NCI-H2196 treated with DMSO at 0.1 percent for 48 hours (cell line): ENCODE measurements at regions not wholly inside any gene's neighbourhood (a gene's known extent, or its start where the extent isn't known, plus 50 kb on each side); places are given as distances from the start of the nearest gene placed in this dataset.
A peak's percentile ranks its signal among the peaks of the same experiment; 100 is the strongest.

Experiments used
- DNase-seq: peaks from one replicate; lab custom pipeline; 2025; ENCODE audit not compliant: unreplicated experiment; lab: John Stamatoyannopoulos, UW

DNA sequence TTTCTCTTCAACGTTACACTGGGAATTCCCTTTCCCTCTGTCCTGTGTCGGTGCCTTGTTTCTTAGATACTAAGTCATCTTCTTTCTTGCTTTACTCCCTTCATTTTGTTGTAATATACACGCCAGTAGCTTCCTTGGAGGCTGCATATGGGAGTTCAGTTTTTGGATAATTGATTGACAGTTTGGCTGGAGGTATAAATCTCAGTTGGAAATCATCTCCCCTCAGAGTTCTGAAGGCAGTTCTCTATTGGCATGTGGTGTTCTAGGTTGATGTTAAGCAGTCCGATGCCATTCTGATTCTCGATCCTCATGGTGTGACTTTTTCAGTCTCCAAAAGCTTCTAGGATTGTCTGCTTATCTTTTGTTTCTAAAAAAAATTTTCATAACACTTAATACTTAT is 152.5 kb upstream of the GLI2 start:
- no peak for DNase-seq

- DNase-seq: no peak
Observed at GRCh38 chr2:120583851-120584570, 151.7 kb upstream of the GLI2 start.

DNA sequence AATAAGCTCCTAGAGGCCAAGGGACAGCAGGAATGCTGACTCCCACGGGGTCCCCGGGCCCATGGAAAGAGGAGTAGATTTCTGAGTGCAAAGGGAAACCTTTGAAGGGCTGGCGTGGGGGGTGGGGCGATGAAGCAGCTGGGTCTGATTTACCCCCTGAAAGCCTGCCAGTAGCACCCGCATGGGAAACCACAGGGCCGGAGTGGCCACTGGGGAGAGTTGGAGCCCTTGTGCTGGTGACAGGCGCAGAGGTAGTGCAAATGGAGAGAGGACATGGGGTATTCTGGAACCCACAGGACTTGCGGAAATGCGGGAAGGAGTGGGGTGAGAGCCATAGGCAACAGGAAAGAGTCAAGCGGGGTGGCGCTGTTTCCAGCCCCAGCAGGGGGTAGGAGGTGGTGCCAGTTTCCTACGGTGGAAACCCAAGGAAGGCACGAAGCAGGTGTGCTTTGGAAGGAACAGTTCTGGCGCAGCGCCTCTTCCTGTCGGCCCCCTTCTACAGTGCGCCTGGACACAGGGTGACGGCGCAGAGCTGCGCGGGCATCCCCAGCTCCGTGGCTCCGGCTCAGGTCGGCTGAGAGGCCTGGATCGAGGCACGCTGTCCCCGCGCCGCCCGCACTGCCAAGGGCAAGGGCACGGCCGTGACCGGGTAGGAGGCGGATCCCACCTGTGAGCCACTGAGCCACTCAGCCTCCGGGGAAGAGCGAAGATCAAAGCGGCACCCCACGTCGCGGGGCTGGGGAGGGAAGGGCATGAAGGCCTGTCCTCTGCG is 149.0 kb upstream of the GLI2 start:
- no peak for DNase-seq

- no peak for DNase-seq
Observed at GRCh38 chr2:120587279-120587996, 148.2 kb upstream of the GLI2 start.

- DNase-seq: no peak
Observed at GRCh38 chr2:120587997-120588336, 147.7 kb upstream of the GLI2 start.

DNA sequence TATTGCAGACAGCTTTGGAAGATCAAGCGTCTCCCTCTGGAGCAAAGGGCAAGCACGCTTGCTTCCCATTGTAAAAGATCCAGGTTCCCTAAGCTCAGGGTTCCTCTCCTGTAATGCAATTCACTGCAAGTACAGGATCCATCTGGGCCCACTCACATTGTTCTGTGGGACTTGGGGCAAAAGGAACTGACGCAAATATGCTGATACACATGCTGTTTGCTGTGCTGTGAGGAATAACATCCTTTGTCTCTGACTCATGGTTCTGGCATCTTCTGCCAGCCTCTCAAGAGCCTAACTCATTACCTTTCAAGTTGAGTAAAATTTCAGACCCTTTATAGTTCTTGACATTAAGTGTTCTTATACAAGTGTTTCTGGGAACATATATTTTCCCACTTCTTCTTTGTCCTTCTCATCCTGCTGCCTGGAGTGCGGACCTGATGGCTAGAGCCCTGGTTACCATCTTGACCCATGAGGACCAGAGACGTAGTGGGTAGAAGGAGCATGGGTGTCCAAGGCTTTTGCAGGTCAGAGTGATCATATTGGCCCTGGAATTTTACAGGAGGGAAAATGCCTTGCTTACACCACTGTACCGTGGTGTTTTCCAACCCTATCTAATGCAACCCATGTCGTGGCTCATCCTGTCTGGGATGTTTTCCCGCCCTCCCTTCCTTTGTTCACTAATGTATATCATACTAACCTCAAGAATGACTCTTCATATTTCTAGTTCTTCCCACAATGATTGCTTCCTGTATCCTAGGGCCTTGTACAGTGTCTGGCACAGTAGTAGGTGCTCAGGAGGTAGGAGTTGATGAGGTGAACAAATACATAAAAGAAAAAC is 145.7 kb upstream of the GLI2 start:
- DNase-seq: no peak

- no peak for DNase-seq
Observed at GRCh38 chr2:120590841-120591240, 144.8 kb upstream of the GLI2 start.

- no peak for DNase-seq
Observed at GRCh38 chr2:120591572-120591971, 144.1 kb upstream of the GLI2 start.

DNA sequence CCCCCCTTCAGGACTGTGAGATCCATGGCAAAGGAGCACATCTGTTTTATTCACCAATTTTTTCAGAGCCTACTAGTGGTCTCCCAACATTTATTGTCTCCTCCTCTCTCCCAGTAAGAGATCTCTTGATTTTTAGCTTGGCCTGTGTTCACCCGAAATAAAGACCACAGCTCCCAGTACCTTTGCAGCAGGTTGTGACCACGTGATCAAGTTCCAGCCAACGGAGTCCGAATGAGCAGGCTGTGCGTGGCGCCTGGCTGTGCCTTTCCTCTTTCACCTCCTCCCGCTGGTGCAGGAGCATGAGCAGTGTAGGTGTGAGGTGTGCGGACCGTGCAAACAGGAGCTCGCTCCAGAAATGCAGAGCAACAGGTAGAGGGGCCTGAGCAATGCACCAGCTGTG is 143.6 kb upstream of the GLI2 start:
- DNase-seq: no peak

GRCh38 chr2:120593921-120594686 is 141.6 kb upstream of the GLI2 start:
- no peak for DNase-seq

GRCh38 chr2:120594856-120595685 is 140.6 kb upstream of the GLI2 start:
- DNase-seq: peak; percentile 24

GRCh38 chr2:120595739-120596138 is 139.9 kb upstream of the GLI2 start:
- no peak for DNase-seq

DNA sequence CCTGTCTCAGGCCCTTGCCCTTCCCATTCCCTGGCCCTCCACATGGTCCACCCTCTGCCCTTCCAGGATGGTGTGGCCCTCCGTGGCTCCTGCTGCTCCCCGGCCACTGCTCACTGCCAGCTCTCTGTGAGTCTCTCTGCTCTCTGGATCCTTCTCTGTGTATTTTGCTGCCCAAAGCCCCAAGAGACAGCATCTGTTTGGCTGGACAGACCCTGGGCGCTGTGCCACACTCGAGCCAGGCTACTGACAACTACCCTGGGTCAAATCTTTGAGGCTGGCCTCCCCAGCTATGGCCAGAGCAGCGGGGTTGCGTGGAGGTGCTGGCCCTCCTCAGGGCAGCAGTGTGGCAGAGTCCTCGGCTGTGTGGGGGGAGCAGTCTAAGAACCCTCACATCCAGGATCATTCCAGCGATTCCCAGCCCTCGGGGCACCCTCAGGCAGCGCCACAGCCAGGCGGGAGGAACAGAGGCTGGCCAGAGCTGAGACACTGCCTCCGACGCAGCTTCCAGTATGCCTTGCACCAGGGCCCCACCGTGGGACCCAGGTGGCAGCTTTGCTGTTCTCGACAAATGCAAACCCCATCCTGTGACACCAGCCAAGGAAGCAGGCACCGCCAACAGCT is 139.4 kb upstream of the GLI2 start:
- no peak for DNase-seq

- DNase-seq: no peak
Observed at GRCh38 chr2:120596990-120597594, 138.6 kb upstream of the GLI2 start.

DNA sequence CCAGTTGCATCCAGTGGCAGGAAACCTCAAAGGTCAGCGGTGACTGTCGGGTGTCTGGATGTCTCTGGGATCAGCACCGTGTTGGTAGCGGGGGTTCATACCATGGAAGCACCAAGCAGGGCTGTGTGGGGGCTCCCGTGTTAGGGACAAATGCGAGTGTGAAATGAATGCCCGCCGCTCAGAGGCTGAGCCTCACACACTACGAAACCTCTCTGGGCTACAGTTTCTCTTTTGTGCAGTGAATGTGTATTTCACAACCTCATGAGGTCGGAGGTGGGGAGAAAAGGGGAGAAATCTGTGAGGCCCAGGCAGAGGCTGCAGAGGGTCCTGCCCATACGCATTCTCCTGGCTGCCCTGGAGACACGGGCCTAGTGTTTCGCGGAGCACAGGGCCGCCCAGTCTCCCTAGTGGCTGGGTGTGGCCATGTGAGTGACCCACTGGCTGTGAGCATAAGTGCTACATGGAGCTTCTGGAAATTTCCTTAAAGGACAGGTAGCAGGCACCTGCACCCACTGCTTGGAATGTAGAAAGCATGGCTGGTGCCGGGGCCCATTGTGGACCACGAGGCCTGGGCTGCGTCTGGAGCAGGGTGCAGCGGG is 138.0 kb upstream of the GLI2 start:
- no peak for DNase-seq

DNA sequence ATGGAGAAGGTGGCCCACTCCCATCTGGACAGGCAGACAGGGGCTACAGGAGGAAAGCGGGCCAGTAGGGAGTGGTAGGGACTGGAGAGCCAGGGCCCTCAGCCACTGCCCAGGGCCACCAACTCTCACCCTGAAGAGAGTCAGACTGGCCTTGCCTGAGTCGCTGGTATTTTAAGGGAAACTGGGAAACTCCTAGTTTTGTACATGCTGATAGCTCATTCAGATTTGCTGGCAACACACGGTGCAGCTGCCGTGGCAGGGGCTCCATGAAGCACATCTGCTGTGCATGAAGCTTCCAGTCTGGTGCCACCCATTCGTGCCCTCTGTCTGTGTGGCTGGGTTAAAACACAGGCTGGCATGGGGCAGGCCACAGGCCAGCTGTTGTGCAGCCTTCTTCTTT is 137.3 kb upstream of the GLI2 start:
- DNase-seq: no peak

- no peak for DNase-seq
Observed at GRCh38 chr2:120599072-120599471, 136.6 kb upstream of the GLI2 start.

DNA sequence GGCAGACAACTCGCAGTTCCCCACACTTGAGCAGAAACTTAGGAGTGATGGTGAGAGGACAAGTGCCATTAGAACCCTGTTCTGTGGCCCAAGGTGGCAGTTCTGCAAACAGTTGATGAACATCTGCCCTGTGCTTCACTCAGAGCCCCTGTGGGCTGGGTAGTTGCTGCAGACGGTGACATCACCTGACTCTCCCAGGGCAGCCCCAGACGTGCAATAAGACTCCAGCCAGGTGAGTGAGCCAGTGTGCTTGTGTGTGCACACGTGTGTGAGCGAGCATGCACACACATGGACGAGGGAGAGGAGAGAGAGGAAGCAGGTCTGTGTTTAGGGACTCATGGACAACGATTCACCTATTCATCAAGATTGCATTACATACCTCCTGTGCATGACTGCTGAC is 136.0 kb upstream of the GLI2 start:
- DNase-seq: no peak
